ENCODE measurements at regions not wholly inside any gene's neighbourhood (a gene's known extent, or its start where the extent isn't known, plus 50 kb on each side); places are given as distances from the start of the nearest gene placed in this dataset.

- TF ChIP-seq, protein P1, sequence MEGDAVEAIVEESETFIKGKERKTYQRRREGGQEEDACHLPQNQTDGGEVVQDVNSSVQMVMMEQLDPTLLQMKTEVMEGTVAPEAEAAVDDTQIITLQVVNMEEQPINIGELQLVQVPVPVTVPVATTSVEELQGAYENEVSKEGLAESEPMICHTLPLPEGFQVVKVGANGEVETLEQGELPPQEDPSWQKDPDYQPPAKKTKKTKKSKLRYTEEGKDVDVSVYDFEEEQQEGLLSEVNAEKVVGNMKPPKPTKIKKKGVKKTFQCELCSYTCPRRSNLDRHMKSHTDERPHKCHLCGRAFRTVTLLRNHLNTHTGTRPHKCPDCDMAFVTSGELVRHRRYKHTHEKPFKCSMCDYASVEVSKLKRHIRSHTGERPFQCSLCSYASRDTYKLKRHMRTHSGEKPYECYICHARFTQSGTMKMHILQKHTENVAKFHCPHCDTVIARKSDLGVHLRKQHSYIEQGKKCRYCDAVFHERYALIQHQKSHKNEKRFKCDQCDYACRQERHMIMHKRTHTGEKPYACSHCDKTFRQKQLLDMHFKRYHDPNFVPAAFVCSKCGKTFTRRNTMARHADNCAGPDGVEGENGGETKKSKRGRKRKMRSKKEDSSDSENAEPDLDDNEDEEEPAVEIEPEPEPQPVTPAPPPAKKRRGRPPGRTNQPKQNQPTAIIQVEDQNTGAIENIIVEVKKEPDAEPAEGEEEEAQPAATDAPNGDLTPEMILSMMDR (IDR thresholded peaks at IDR 0.05; ENCODE audit: low read depth, low read length): no peak
- H3K4me3 ChIP-seq (ENCODE audit: low read depth, low read length): no peak overlapping the region
Observed at GRCh38 chr4:111722213-111722720, 423.0 kb upstream of the FAM241A start.

- H3K4me3 ChIP-seq (ENCODE audit: low read depth, low read length): no peak overlapping the region
- TF ChIP-seq, protein P1 (IDR thresholded peaks at IDR 0.05; ENCODE audit: low read depth, low read length): no peak
Observed at GRCh38 chr4:111736516-111736915, 408.7 kb upstream of the FAM241A start.

GRCh38 chr4:111744847-111745246, 400.4 kb upstream of the FAM241A start:
- TF ChIP-seq, protein P1 (IDR thresholded peaks at IDR 0.05; ENCODE audit: low read depth, low read length): no peak
- no peak overlapping the region for H3K4me3 ChIP-seq (ENCODE audit: low read depth, low read length)

GRCh38 chr4:111748157-111748556, 397.1 kb upstream of the FAM241A start:
- TF ChIP-seq, protein P1 (IDR thresholded peaks at IDR 0.05; ENCODE audit: low read depth, low read length): no peak
- H3K4me3 ChIP-seq (ENCODE audit: low read depth, low read length): no peak overlapping the region

DNA sequence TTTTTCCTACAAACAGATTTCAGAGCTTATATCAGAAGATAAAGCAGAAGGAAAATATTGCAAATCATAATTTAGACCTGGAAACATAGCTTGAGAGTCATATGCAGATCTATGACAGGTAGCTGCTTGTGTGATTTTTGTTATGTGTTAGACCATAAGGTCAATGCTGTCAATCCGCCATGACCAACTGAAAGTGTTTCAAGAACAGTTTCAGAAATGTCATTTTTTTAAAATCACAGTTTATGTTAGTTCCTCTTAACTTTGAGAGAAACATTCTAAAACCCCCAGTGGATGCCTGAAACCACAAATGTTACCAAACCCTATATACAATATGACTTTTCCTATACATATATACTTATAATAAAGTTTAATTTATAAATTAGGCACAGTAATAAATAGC, 391.3 kb upstream of the FAM241A start:
- TF ChIP-seq, protein P1 (IDR thresholded peaks at IDR 0.05; ENCODE audit: low read depth, low read length): no peak
- H3K4me3 ChIP-seq (ENCODE audit: low read depth, low read length): no peak overlapping the region

DNA sequence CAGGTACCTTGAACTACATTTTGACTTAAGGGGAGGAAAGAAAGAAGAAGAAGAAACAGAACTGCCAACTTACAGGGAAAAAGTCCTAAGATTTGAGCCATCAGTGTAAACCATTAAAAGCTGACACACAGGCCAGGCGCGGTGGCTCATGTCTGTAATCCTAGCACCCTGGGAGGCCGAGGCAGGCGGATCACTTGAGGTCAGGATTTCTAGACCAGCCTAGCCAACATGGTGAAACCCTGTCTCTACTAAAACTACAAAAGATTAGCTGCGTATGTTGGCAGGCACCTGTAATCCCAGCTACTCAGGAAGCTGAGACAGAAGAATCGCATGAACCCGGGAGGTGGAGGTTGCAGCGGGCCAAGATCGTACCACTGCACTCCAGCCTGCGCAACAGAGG, 389.7 kb upstream of the FAM241A start:
- no peak overlapping the region for H3K4me3 ChIP-seq (ENCODE audit: low read depth, low read length)
- TF ChIP-seq, protein P1 (IDR thresholded peaks at IDR 0.05; ENCODE audit: low read depth, low read length): no peak

GRCh38 chr4:111761531-111761930, 383.7 kb upstream of the FAM241A start:
- TF ChIP-seq, protein P1 (IDR thresholded peaks at IDR 0.05; ENCODE audit: low read depth, low read length): no peak
- no peak overlapping the region for H3K4me3 ChIP-seq (ENCODE audit: low read depth, low read length)
